Endothelial cell of umbilical vein (primary cell): ENCODE measurements at regions not wholly inside any gene's neighbourhood (a gene's known extent, or its start where the extent isn't known, plus 50 kb on each side); places are given as distances from the start of the nearest gene placed in this dataset.

Source experiments
- BruUV-seq: library from RNA; stranded (reverse); fragments of 400-500 nt; replicated peaks from 2 replicates; lab custom pipeline; 2021; lab: Mats Ljungman, UMichigan
- CTCF ChIA-PET: fragments of 300-600, 350-600 bp; sonication (Branson Sonifier 250); formaldehyde crosslinking; loops from one replicate; lab custom pipeline; 2021; ENCODE audit warnings: antibody characterized with exemption, inconsistent platforms; lab: Charles Lee
- POLR2A ChIA-PET: fragments of 300-600, 350-600 bp; sonication (Branson Sonifier 250); formaldehyde crosslinking; loops from one replicate; lab custom pipeline; 2021; ENCODE audit warnings: antibody characterized with exemption, inconsistent platforms; lab: Charles Lee
- DNase-seq: peaks from one replicate; pipeline ENCODE4 v3.0.0-alpha.2; 2011; ENCODE audit warnings: low read depth, low spot score
- FAIRE-seq: peaks from 2 replicates; lab custom pipeline; 2011; peaks lifted over from hg19 to GRCh38; lab: Jason Lieb, UNC
- H2AFZ ChIP-seq: 2 replicates; pipeline ENCODE4 v1.6.0; 2012; ENCODE audit warnings: low read depth, low read length, control low read depth, inconsistent platforms
- H3K27ac ChIP-seq: 2 replicates; pipeline ENCODE4 v1.5.1; 2011; ENCODE audit warnings: low read depth, mild to moderate bottlenecking, control low read depth, low read length, moderate library complexity; ENCODE audit not compliant: insufficient read depth
- H3K27me3 ChIP-seq, 2 experiments: 2 replicates each; pipeline versions ENCODE4 v1.6.0 to v1.6.1; 2011; ENCODE audit warnings: low read length in 2 of 2, mixed read lengths in 1 of 2; ENCODE audit not compliant: control insufficient read depth in 2 of 2, insufficient read depth in 2 of 2
- H3K36me3 ChIP-seq, 2 experiments: 2 replicates in 1 of 2; 3 replicates in 1 of 2; pipeline ENCODE4 v1.5.1; 2011; ENCODE audit warnings: low read length in 2 of 2, mild to moderate bottlenecking in 1 of 2, moderate library complexity in 1 of 2; ENCODE audit not compliant: control insufficient read depth in 2 of 2, insufficient read depth in 2 of 2; ENCODE audit errors: extremely low read depth in 1 of 2
- H3K4me1 ChIP-seq: 3 replicates; pipeline ENCODE4 v1.5.1; 2011; ENCODE audit warnings: mild to moderate bottlenecking, low read length; ENCODE audit not compliant: control insufficient read depth, insufficient read depth; ENCODE audit errors: extremely low read depth
- H3K4me2 ChIP-seq: 2 replicates; pipeline ENCODE4 v1.6.1; 2011; ENCODE audit warnings: low read length, control low read depth, mixed read lengths; ENCODE audit not compliant: insufficient read depth
- H3K4me3 ChIP-seq, 3 experiments: fragments of 200-600 bp in 1 of 3; sonication (generic), shearing (Covaris generic) in 1 of 3; replicated peaks in 1 of 3; 2 replicates each; pipeline ENCODE4 v1.5.1; 2011 to 2016; ENCODE audit warnings: control low read depth in 3 of 3, low read length in 3 of 3, mild to moderate bottlenecking in 2 of 3, inconsistent platforms in 1 of 3, low read depth in 1 of 3, moderate library complexity in 1 of 3; ENCODE audit not compliant: insufficient read depth in 1 of 3
- H3K79me2 ChIP-seq: 2 replicates; pipeline ENCODE4 v1.6.0; 2012; ENCODE audit warnings: low read length, inconsistent platforms; ENCODE audit not compliant: control insufficient read depth, insufficient read depth
- H3K9ac ChIP-seq: replicated peaks from 2 replicates; pipeline ENCODE3; 2011; ENCODE audit warnings: low read length, control low read depth; ENCODE audit not compliant: insufficient read depth; ENCODE audit errors: extremely low read depth
- H3K9me1 ChIP-seq: replicated peaks from 3 replicates; pipeline ENCODE4 v1.6.0; 2011; ENCODE audit warnings: mild to moderate bottlenecking, low read length; ENCODE audit not compliant: control insufficient read depth, insufficient read depth; ENCODE audit errors: extremely low read depth
- H3K9me3 ChIP-seq: replicated peaks from 2 replicates; pipeline ENCODE4 v1.5.1; 2012; ENCODE audit warnings: low read length, inconsistent platforms; ENCODE audit not compliant: control insufficient read depth, insufficient read depth
- H4K20me1 ChIP-seq: replicated peaks from 2 replicates; pipeline ENCODE3; 2011; ENCODE audit warnings: mild to moderate bottlenecking, low read length; ENCODE audit not compliant: control insufficient read depth, insufficient read depth; ENCODE audit errors: extremely low read depth
- EZH2 ChIP-seq: IDR thresholded peaks from 2 replicates; pipeline ENCODE4 v1.6.1; 2012; ENCODE audit warnings: borderline replicate concordance, low read depth, mild to moderate bottlenecking, moderate library complexity, low read length, inconsistent platforms; ENCODE audit not compliant: severe bottlenecking
- FOS ChIP-seq: IDR thresholded peaks from 2 replicates; pipeline ENCODE4 v1.6.1; 2011; ENCODE audit warnings: mild to moderate bottlenecking, low read length, moderate library complexity, borderline replicate concordance; ENCODE audit not compliant: insufficient read depth
- GATA2 ChIP-seq: IDR thresholded peaks from 2 replicates; pipeline ENCODE4 v1.7.0; 2011; ENCODE audit warnings: low read depth, mild to moderate bottlenecking, moderate library complexity, mixed read lengths, low read length; ENCODE audit not compliant: insufficient read length, insufficient read depth
- JUN ChIP-seq: IDR thresholded peaks from 2 replicates; pipeline ENCODE4 v1.6.1; 2011; ENCODE audit warnings: borderline replicate concordance, low read depth; ENCODE audit not compliant: insufficient read length, insufficient read depth
- MYC ChIP-seq: IDR thresholded peaks from one replicate; pipeline ENCODE4 v1.6.1; 2011; ENCODE audit warnings: mild to moderate bottlenecking, low read depth, low read length
- POLR2A ChIP-seq: IDR thresholded peaks from 2 replicates; pipeline ENCODE4 v1.6.1; 2012; ENCODE audit warnings: low read depth, mild to moderate bottlenecking, control low read depth, low read length
- POLR2AphosphoS5 ChIP-seq: IDR thresholded peaks from 2 replicates; pipeline ENCODE4 v1.6.1; 2012; ENCODE audit warnings: low read depth, mild to moderate bottlenecking, control low read depth, low read length, moderate library complexity; ENCODE audit not compliant: insufficient read depth
- dilution Hi-C: fragments of 300-500 bp; cut with MboI; formaldehyde crosslinking; loops from one replicate; pipeline ENCODE4 v1.15.0; 2019; ENCODE audit warnings: low sequenced_read_pairs; ENCODE audit not compliant: extremely low pct_ligation_motif_present
- intact Hi-C: fragments of 100-400 bp; cut with micrococcal nuclease; formaldehyde crosslinking; loops from one replicate; pipeline ENCODE4 v1.10.0; 2022
- TF ChIP-seq, protein P1 (sequence below): IDR thresholded peaks from 2 replicates; pipeline ENCODE4 v1.6.1; 2011; ENCODE audit not compliant: insufficient read depth, insufficient read length
- TF ChIP-seq, protein P2 (sequence below), 2 donors: IDR thresholded peaks; 1 replicate in 1 of 2; 2 replicates in 1 of 2; pipeline ENCODE4 v1.5.1; 2011; ENCODE audit warnings: low read length in 2 of 2, mild to moderate bottlenecking in 2 of 2, moderate library complexity in 2 of 2, control low read depth in 1 of 2, inconsistent platforms in 1 of 2, low read depth in 1 of 2; ENCODE audit not compliant: insufficient read depth in 1 of 2; ENCODE audit errors: extremely low read depth in 1 of 2

DNA sequence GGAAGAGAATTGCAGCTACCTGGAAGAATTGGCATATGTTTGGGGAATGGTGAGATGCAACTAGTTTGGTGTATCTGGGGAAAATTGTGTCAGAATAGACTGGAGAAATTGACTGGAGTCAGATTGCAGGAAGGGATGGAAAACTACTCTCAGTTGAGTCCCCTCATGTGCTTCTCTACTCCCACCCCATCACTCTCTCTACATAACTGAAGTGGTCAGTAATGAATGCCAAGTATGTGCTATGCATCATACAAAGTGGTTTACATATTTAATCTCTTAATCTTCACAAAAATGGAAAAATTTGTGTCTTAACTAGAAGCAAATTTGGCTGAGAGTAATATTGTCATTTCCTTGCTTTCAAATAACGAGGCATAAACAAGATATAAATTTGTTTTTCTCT, 146.4 kb upstream of the TNC start:
- Histone ChIP-seq H3K36me3 (no peaks in the 10 kb centered on the region), H3K9me3 (peaks cover 2% of the 10 kb centered on the region), H4K20me1 (no peaks in the 10 kb centered on the region), H3K4me2 (no peak overlapping the region), H3K79me2 (no peaks in the 10 kb centered on the region), H3K9ac (no peak overlapping the region), H3K4me3 (no peak overlapping the region), H2AFZ (no peak overlapping the region), H3K27ac (no peak overlapping the region), H3K9me1 (no peaks in the 10 kb centered on the region), H3K27me3 (no peaks in the 10 kb centered on the region), H3K4me1 (no peaks in the 10 kb centered on the region)
- dilution Hi-C loops, result no loop called here
- CTCF ChIA-PET, result no interaction called here
- FAIRE-seq (no peak), DNase-seq (no peak)
- TF ChIP-seq GATA2 (no peak), EZH2 (no peak), POLR2AphosphoS5 (no peak), MYC (no peak), JUN (no peak), FOS (no peak), POLR2A (no peak)
- TF ChIP-seq, protein P1, sequence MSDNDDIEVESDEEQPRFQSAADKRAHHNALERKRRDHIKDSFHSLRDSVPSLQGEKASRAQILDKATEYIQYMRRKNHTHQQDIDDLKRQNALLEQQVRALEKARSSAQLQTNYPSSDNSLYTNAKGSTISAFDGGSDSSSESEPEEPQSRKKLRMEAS, result no peak
- TF ChIP-seq, protein P2, sequence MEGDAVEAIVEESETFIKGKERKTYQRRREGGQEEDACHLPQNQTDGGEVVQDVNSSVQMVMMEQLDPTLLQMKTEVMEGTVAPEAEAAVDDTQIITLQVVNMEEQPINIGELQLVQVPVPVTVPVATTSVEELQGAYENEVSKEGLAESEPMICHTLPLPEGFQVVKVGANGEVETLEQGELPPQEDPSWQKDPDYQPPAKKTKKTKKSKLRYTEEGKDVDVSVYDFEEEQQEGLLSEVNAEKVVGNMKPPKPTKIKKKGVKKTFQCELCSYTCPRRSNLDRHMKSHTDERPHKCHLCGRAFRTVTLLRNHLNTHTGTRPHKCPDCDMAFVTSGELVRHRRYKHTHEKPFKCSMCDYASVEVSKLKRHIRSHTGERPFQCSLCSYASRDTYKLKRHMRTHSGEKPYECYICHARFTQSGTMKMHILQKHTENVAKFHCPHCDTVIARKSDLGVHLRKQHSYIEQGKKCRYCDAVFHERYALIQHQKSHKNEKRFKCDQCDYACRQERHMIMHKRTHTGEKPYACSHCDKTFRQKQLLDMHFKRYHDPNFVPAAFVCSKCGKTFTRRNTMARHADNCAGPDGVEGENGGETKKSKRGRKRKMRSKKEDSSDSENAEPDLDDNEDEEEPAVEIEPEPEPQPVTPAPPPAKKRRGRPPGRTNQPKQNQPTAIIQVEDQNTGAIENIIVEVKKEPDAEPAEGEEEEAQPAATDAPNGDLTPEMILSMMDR (IDR thresholded peaks at IDR 0.05; ENCODE audit: extremely low read depth in 1 of 2, insufficient read depth in 1 of 2, low read depth in 1 of 2, low read length in 2 of 2), result no peak
- no TSS peak for BruUV-seq
- POLR2A ChIA-PET, result no interaction called here
- intact Hi-C loops, result no loop called here
